Peyer's patch (tissue), 4 donors: ENCODE measurements at regions not wholly inside any gene's neighbourhood (a gene's known extent, or its start where the extent isn't known, plus 50 kb on each side); places are given as distances from the start of the nearest gene placed in this dataset.

Source experiments
- CTCF ChIP-seq, 6 experiments: fragments of 450-650 bp in 4 of 6; fragments of 200-600 bp in 2 of 6; sonication (generic) in 1 of 6; IDR thresholded peaks; one replicate each; pipeline ENCODE4 v1.5.1; 2017 to 2019; ENCODE audit warnings: antibody characterized with exemption in 6 of 6, mild to moderate bottlenecking in 3 of 6, moderate library complexity in 1 of 6
- POLR2A ChIP-seq, 2 donors: fragments of 450-650 bp; IDR thresholded peaks; one replicate each; pipeline ENCODE4 v1.5.1; 2017; ENCODE audit warnings: antibody characterized with exemption in 2 of 2, mild to moderate bottlenecking in 2 of 2, moderate library complexity in 2 of 2

DNA sequence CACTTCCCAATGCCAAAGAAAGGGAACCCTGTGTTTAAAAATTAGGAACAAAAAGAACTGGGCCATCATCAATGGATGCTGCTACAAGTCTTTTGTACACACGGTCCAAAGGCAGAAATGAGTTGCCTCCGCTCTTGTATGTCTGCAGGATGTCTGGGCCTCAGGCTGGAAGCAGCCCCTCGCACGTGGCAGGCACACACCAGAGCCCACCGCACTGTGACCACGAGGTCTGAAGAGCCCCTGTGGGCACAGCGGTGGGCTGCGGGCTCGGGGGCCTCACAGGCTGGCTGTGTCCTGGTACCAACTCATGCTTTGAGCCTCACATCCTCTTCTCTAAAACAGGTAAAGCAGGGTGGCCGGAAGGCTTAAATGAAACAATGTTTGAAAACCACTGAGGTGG is 309.3 kb downstream of the C16orf95 start:
- TF ChIP-seq CTCF (IDR thresholded peaks at IDR 0.05) (no peak), POLR2A (IDR thresholded peaks at IDR 0.05) (no peak)
